ENCODE measurements at regions not wholly inside any gene's neighbourhood (a gene's known extent, or its start where the extent isn't known, plus 50 kb on each side); places are given as distances from the start of the nearest gene placed in this dataset.

DNA sequence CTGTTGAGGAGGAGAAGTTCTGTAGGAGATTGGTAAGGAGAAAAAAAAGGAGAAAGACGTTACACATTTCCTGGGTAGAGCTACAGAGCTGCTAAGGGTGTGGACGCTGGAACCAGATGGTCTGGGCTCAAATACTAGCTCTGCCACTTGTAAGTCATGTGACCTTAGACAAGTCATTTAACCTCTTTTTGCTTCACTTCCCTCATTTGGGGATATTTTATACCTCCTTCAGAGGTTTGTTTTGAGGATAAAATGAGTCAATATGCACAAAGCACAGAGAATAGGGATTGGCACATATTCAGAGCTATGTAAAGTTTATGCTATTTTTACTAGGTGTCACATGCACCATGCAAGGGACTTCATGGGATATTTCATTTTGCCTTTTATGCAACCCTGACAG is 708.8 kb downstream of the DHX35 start:
- ATAC-seq, result no peak
- H3K36me3 Mint-ChIP-seq (ENCODE audit: low read depth), result no peaks in the 10 kb centered on the region
- H3K27me3 Mint-ChIP-seq, result no peaks in the 10 kb centered on the region
- ChIA-PET POLR2A (no interaction called here), CTCF (no interaction called here)
- H3K4me3 Mint-ChIP-seq, result no peak overlapping the region
- H3K9me3 Mint-ChIP-seq, result no peaks in the 10 kb centered on the region
- no peak for DNase-seq
- TF ChIP-seq, protein P1, sequence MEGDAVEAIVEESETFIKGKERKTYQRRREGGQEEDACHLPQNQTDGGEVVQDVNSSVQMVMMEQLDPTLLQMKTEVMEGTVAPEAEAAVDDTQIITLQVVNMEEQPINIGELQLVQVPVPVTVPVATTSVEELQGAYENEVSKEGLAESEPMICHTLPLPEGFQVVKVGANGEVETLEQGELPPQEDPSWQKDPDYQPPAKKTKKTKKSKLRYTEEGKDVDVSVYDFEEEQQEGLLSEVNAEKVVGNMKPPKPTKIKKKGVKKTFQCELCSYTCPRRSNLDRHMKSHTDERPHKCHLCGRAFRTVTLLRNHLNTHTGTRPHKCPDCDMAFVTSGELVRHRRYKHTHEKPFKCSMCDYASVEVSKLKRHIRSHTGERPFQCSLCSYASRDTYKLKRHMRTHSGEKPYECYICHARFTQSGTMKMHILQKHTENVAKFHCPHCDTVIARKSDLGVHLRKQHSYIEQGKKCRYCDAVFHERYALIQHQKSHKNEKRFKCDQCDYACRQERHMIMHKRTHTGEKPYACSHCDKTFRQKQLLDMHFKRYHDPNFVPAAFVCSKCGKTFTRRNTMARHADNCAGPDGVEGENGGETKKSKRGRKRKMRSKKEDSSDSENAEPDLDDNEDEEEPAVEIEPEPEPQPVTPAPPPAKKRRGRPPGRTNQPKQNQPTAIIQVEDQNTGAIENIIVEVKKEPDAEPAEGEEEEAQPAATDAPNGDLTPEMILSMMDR (IDR thresholded peaks at IDR 0.05), result no peak
- H3K27ac Mint-ChIP-seq, result no peak overlapping the region
- H3K4me1 Mint-ChIP-seq (ENCODE audit: low read depth), result no peaks in the 10 kb centered on the region
- intact Hi-C loops (cut with micrococcal nuclease), result no loop called here

DNA sequence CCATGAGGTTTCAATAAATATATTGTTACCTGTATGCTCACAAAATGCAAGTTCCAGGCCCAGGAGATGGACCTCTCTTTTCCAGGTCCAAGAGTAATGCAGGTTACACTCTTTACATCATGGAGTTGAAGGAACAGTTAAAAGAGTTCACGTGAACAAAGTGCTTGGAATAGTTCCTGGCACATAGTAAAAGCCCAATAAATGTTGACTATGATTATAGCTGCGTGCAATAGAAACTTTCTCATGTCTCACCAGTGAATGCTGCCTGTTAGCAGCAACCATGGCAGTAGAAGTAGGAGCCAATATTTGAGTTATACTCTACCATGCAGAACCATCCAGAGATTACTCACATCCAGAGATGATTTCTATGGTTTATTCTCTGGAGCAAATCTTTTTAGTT is 707.5 kb downstream of the DHX35 start:
- CTCF ChIA-PET, result no interaction called here
- H3K27ac Mint-ChIP-seq, result no peak overlapping the region
- H3K4me3 Mint-ChIP-seq, result no peak overlapping the region
- TF ChIP-seq, protein P1 (IDR thresholded peaks at IDR 0.05), result no peak
- no peaks in the 10 kb centered on the region for H3K9me3 Mint-ChIP-seq
- H3K4me1 Mint-ChIP-seq (ENCODE audit: low read depth), result no peaks in the 10 kb centered on the region
- no peaks in the 10 kb centered on the region for H3K27me3 Mint-ChIP-seq
- H3K36me3 Mint-ChIP-seq (ENCODE audit: low read depth), result no peaks in the 10 kb centered on the region
- ATAC-seq, result no peak
- intact Hi-C loops (cut with micrococcal nuclease), result no loop called here
- POLR2A ChIA-PET, result no interaction called here
- no peak for DNase-seq

DNA sequence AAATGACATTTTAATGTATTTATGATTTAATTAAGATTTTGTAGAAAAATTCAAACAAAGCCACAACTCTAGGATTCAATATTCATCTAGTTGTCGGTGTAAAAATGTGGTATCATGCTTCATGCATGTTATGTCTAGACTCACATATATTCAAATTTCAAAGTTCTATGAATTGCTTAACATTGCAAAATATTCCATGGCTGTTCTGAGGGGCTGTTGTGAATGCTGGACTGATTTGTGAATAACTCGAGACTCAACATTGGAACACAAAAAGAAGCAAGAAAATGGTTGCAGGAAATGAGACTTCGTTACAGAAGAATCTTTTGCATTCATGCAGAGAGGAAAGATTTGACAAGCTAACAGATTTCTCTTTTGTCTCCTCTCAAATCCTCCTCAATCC is 705.9 kb downstream of the DHX35 start:
- Mint-ChIP-seq H3K27me3 (no peaks in the 10 kb centered on the region), H3K4me1 (ENCODE audit: low read depth) (no peaks in the 10 kb centered on the region), H3K36me3 (ENCODE audit: low read depth) (no peaks in the 10 kb centered on the region), H3K27ac (no peak overlapping the region), H3K9me3 (no peaks in the 10 kb centered on the region), H3K4me3 (no peak overlapping the region)
- DNase-seq (no peak), ATAC-seq (no peak)
- ChIA-PET CTCF (no interaction called here), POLR2A (no interaction called here)
- TF ChIP-seq, protein P1 (IDR thresholded peaks at IDR 0.05), result no peak
- intact Hi-C loops (cut with micrococcal nuclease), result no loop called here

DNA sequence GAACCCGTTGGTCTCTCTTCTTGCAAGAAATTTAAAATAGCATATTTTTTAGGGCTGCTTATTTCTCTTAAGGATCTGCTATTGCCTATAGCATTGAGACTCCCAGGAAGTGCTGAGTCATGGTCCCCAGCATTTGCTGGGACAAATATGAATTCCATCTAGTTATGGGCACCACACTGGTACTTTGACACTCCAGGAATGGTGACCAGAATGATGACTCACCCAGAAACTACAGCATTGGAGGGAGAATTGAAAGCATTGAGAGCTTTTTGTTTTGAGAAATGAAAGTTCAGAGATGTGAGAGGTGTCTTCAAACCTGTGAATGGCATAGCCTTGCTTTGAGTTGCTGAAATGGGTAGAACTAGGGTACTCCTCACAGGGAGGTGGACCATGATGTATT is 699.7 kb downstream of the DHX35 start:
- no peak for DNase-seq
- TF ChIP-seq, protein P1 (IDR thresholded peaks at IDR 0.05), result no peak
- POLR2A ChIA-PET, result no interaction called here
- H3K36me3 Mint-ChIP-seq (ENCODE audit: low read depth), result no peaks in the 10 kb centered on the region
- H3K9me3 Mint-ChIP-seq, result no peaks in the 10 kb centered on the region
- H3K4me1 Mint-ChIP-seq (ENCODE audit: low read depth), result no peaks in the 10 kb centered on the region
- intact Hi-C loops (cut with micrococcal nuclease), result no loop called here
- no peak overlapping the region for H3K27ac Mint-ChIP-seq
- CTCF ChIA-PET, result interaction anchor here (1.3 kb wide), 1 partner anchor 11 kb away, joined by 4 read pairs; no protein-coding TSS in a partner anchor
- H3K27me3 Mint-ChIP-seq, result no peaks in the 10 kb centered on the region
- ATAC-seq, result no peak
- H3K4me3 Mint-ChIP-seq, result no peak overlapping the region

DNA sequence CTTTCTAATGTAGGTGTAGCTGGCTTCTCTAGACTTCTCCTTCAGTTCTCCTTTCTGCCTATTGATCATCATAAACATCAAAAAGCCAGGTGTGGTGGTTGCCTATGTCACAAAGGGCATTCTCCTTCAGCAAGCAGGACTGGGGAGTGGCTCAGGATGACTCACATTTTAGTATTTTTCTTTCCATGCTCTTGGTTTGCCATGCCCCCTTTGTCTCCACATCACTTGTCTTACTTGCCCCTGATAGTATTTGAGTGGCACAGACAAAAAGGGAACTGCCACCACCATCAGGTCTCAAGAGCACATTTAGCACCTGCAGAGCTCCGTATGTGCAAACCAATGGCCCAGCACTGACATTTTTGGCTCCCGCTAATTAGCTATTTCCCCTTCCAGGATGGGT is 698.8 kb downstream of the DHX35 start:
- ATAC-seq (no peak), DNase-seq (no peak)
- CTCF ChIA-PET, result interaction anchor here (1.3 kb wide), 1 partner anchor 12 kb away, joined by 4 read pairs; no protein-coding TSS in a partner anchor
- no peaks in the 10 kb centered on the region for H3K27me3 Mint-ChIP-seq
- no peaks in the 10 kb centered on the region for H3K9me3 Mint-ChIP-seq
- POLR2A ChIA-PET, result no interaction called here
- H3K4me3 Mint-ChIP-seq, result no peak overlapping the region
- no peak overlapping the region for H3K27ac Mint-ChIP-seq
- no peaks in the 10 kb centered on the region for H3K36me3 Mint-ChIP-seq (ENCODE audit: low read depth)
- no peaks in the 10 kb centered on the region for H3K4me1 Mint-ChIP-seq (ENCODE audit: low read depth)
- intact Hi-C loops (cut with micrococcal nuclease), result no loop called here
- TF ChIP-seq, protein P1 (IDR thresholded peaks at IDR 0.05), result no peak

All from activated CD8-positive, alpha-beta T cell treated with anti-CD3 and anti-CD28 coated beads for 36 hours (primary cell).